Activated T-helper 2 cell treated with anti-CD3 and anti-CD28 coated beads, Interferon-gamma antibody, Interleukin-2, Interleukin-4, amounts not matched to agents 10 μg/mL and 5 μg/mL and 100 μg/mL, durations not matched to agents 14 hours and 24 hours and 36 hours (primary cell): ENCODE measurements at regions not wholly inside any gene's neighbourhood (a gene's known extent, or its start where the extent isn't known, plus 50 kb on each side); places are given as distances from the start of the nearest gene placed in this dataset.

Experiments used
- DNase-seq: peaks from one replicate; pipeline ENCODE4 v3.0.0; 2021; ENCODE audit warnings: low spot score
- H3K27ac Mint-ChIP-seq: one replicate; pipeline ENCODE4 v1.8.0; 2021; ENCODE audit warnings: mixed read lengths
- H3K27me3 Mint-ChIP-seq: one replicate; pipeline ENCODE4 v1.8.0; 2021; ENCODE audit warnings: low read depth, mixed read lengths
- H3K36me3 Mint-ChIP-seq: one replicate; pipeline ENCODE4 v1.8.0; 2021; ENCODE audit warnings: low read depth, mixed read lengths
- H3K4me1 Mint-ChIP-seq: one replicate; pipeline ENCODE4 v1.8.0; 2021; ENCODE audit warnings: low read depth, mixed read lengths
- H3K4me3 Mint-ChIP-seq: one replicate; pipeline ENCODE4 v1.8.0; 2021; ENCODE audit warnings: low read depth, mild to moderate bottlenecking, moderate library complexity, mixed read lengths
- H3K9me3 Mint-ChIP-seq: one replicate; pipeline ENCODE4 v1.8.0; 2021; ENCODE audit warnings: mixed read lengths
- intact Hi-C: fragments of 100-400 bp; cut with micrococcal nuclease; formaldehyde crosslinking; loops from one replicate; pipeline ENCODE4 v1.15.1; 2023

GRCh38 chrX:39703307-39703706, 394.5 kb downstream of the BCOR start:
- peaks cover 2% of the 10 kb centered on the region for H3K27me3 Mint-ChIP-seq
- H3K4me3 Mint-ChIP-seq: no peak overlapping the region
- DNase-seq: no peak
- intact Hi-C loops: no loop called here
- H3K36me3 Mint-ChIP-seq: no peaks in the 10 kb centered on the region
- H3K27ac Mint-ChIP-seq: no peak overlapping the region
- H3K4me1 Mint-ChIP-seq: no peaks in the 10 kb centered on the region
- no peaks in the 10 kb centered on the region for H3K9me3 Mint-ChIP-seq

GRCh38 chrX:39704590-39704989, 393.2 kb downstream of the BCOR start:
- no peaks in the 10 kb centered on the region for H3K36me3 Mint-ChIP-seq

GRCh38 chrX:39705290-39705689, 392.5 kb downstream of the BCOR start:
- intact Hi-C loops: no loop called here
- no peak overlapping the region for H3K4me3 Mint-ChIP-seq
- no peak for DNase-seq
- H3K9me3 Mint-ChIP-seq: peaks cover 8% of the 10 kb centered on the region
- H3K27me3 Mint-ChIP-seq: peaks cover 2% of the 10 kb centered on the region
- no peak overlapping the region for H3K27ac Mint-ChIP-seq
- H3K36me3 Mint-ChIP-seq: no peaks in the 10 kb centered on the region
- no peaks in the 10 kb centered on the region for H3K4me1 Mint-ChIP-seq

More at GRCh38 chrX:39704590-39704989, 393.2 kb downstream of the BCOR start:
- Mint-ChIP-seq H3K27me3 (peaks cover 2% of the 10 kb centered on the region), H3K27ac (no peak overlapping the region), H3K9me3 (peaks cover 4% of the 10 kb centered on the region), H3K4me3 (no peak overlapping the region), H3K4me1 (no peaks in the 10 kb centered on the region)
- DNase-seq: no peak
- intact Hi-C loops: no loop called here

GRCh38 chrX:39709364-39709763, 388.4 kb downstream of the BCOR start:
- no peak for DNase-seq
- H3K9me3 Mint-ChIP-seq: peaks cover 8% of the 10 kb centered on the region
- H3K27ac Mint-ChIP-seq: no peak overlapping the region
- no peaks in the 10 kb centered on the region for H3K4me1 Mint-ChIP-seq
- no peak overlapping the region for H3K4me3 Mint-ChIP-seq
- intact Hi-C loops: no loop called here
- no peaks in the 10 kb centered on the region for H3K36me3 Mint-ChIP-seq
- peaks cover 2% of the 10 kb centered on the region for H3K27me3 Mint-ChIP-seq

- Mint-ChIP-seq H3K27ac (no peak overlapping the region), H3K4me1 (no peaks in the 10 kb centered on the region), H3K36me3 (no peaks in the 10 kb centered on the region), H3K9me3 (peaks cover 8% of the 10 kb centered on the region), H3K27me3 (peaks cover 2% of the 10 kb centered on the region), H3K4me3 (no peak overlapping the region)
- intact Hi-C loops: no loop called here
- DNase-seq: no peak
Measured at GRCh38 chrX:39709812-39710211, 387.9 kb downstream of the BCOR start.

- Mint-ChIP-seq H3K4me1 (no peaks in the 10 kb centered on the region), H3K27me3 (peaks cover 2% of the 10 kb centered on the region), H3K36me3 (no peaks in the 10 kb centered on the region), H3K9me3 (peaks cover 8% of the 10 kb centered on the region), H3K4me3 (no peak overlapping the region), H3K27ac (no peak overlapping the region)
- intact Hi-C loops: no loop called here
- no peak for DNase-seq
Measured at GRCh38 chrX:39710776-39711175, 387.0 kb downstream of the BCOR start.

GRCh38 chrX:39714471-39714870, 383.3 kb downstream of the BCOR start:
- no peak for DNase-seq
- Mint-ChIP-seq H3K9me3 (peaks cover 5% of the 10 kb centered on the region), H3K4me3 (no peak overlapping the region), H3K27ac (no peak overlapping the region), H3K27me3 (no peaks in the 10 kb centered on the region), H3K36me3 (no peaks in the 10 kb centered on the region), H3K4me1 (no peaks in the 10 kb centered on the region)
- intact Hi-C loops: no loop called here

GRCh38 chrX:39716401-39716800, 381.4 kb downstream of the BCOR start:
- no peaks in the 10 kb centered on the region for H3K9me3 Mint-ChIP-seq
- H3K4me1 Mint-ChIP-seq: no peaks in the 10 kb centered on the region
- H3K27ac Mint-ChIP-seq: no peak overlapping the region
- no peak for DNase-seq
- H3K36me3 Mint-ChIP-seq: no peaks in the 10 kb centered on the region
- H3K27me3 Mint-ChIP-seq: no peaks in the 10 kb centered on the region
- intact Hi-C loops: no loop called here
- H3K4me3 Mint-ChIP-seq: no peak overlapping the region

- Mint-ChIP-seq H3K27me3 (no peaks in the 10 kb centered on the region), H3K36me3 (no peaks in the 10 kb centered on the region), H3K4me3 (no peak overlapping the region), H3K27ac (no peak overlapping the region), H3K9me3 (no peaks in the 10 kb centered on the region), H3K4me1 (no peaks in the 10 kb centered on the region)
- intact Hi-C loops: no loop called here
- DNase-seq: no peak
Measured at GRCh38 chrX:39716802-39717540, 380.8 kb downstream of the BCOR start.

- no peaks in the 10 kb centered on the region for H3K9me3 Mint-ChIP-seq
- no peak overlapping the region for H3K4me3 Mint-ChIP-seq
- H3K36me3 Mint-ChIP-seq: no peaks in the 10 kb centered on the region
- H3K27me3 Mint-ChIP-seq: peaks cover 5% of the 10 kb centered on the region
- DNase-seq: no peak
- intact Hi-C loops: no loop called here
- no peaks in the 10 kb centered on the region for H3K4me1 Mint-ChIP-seq
- H3K27ac Mint-ChIP-seq: no peak overlapping the region
Measured at GRCh38 chrX:39718981-39719380, 378.8 kb downstream of the BCOR start.

GRCh38 chrX:39720945-39721344, 376.8 kb downstream of the BCOR start:
- intact Hi-C loops: loop anchor here (10.0 kb wide), 1 partner anchor 66 kb away; no protein-coding TSS in a partner anchor
- no peaks in the 10 kb centered on the region for H3K36me3 Mint-ChIP-seq

GRCh38 chrX:39721566-39722279, 376.0 kb downstream of the BCOR start:
- no peak for DNase-seq
- Mint-ChIP-seq H3K27ac (no peak overlapping the region), H3K4me1 (peaks cover 4% of the 10 kb centered on the region), H3K4me3 (no peak overlapping the region), H3K9me3 (no peaks in the 10 kb centered on the region), H3K27me3 (peaks cover 5% of the 10 kb centered on the region), H3K36me3 (no peaks in the 10 kb centered on the region)
- intact Hi-C loops: loop anchor here (10.0 kb wide), 1 partner anchor 67 kb away; no protein-coding TSS in a partner anchor

More at GRCh38 chrX:39720945-39721344, 376.8 kb downstream of the BCOR start:
- no peaks in the 10 kb centered on the region for H3K9me3 Mint-ChIP-seq
- no peak for DNase-seq
- H3K4me3 Mint-ChIP-seq: no peak overlapping the region
- H3K27me3 Mint-ChIP-seq: peaks cover 5% of the 10 kb centered on the region
- peaks cover 4% of the 10 kb centered on the region for H3K4me1 Mint-ChIP-seq
- H3K27ac Mint-ChIP-seq: no peak overlapping the region

- Mint-ChIP-seq H3K4me1 (peaks cover 4% of the 10 kb centered on the region), H3K9me3 (no peaks in the 10 kb centered on the region), H3K36me3 (no peaks in the 10 kb centered on the region), H3K4me3 (no peak overlapping the region), H3K27me3 (peaks cover 5% of the 10 kb centered on the region), H3K27ac (no peak overlapping the region)
- DNase-seq: no peak
- intact Hi-C loops: loop anchor here (10.0 kb wide), 1 partner anchor 70 kb away; no protein-coding TSS in a partner anchor
Measured at GRCh38 chrX:39724544-39724943, 373.2 kb downstream of the BCOR start.
